HG02571 (cell line): ENCODE measurements at regions not wholly inside any gene's neighbourhood (a gene's known extent, or its start where the extent isn't known, plus 50 kb on each side); places are given as distances from the start of the nearest gene placed in this dataset.
"Not testable (repeated sequence)": the region's sequence is repeated elsewhere in the genome, so short reads cannot be mapped to it uniquely, and the experiment has no call there.

Experiments used
- ATAC-seq: cut with Tn5 transposase; IDR thresholded peaks from one replicate; pipeline ENCODE4 v1.9.1; 2021; ENCODE audit warnings: mild to moderate bottlenecking, moderate library complexity; ENCODE audit not compliant: unreplicated experiment

DNA sequence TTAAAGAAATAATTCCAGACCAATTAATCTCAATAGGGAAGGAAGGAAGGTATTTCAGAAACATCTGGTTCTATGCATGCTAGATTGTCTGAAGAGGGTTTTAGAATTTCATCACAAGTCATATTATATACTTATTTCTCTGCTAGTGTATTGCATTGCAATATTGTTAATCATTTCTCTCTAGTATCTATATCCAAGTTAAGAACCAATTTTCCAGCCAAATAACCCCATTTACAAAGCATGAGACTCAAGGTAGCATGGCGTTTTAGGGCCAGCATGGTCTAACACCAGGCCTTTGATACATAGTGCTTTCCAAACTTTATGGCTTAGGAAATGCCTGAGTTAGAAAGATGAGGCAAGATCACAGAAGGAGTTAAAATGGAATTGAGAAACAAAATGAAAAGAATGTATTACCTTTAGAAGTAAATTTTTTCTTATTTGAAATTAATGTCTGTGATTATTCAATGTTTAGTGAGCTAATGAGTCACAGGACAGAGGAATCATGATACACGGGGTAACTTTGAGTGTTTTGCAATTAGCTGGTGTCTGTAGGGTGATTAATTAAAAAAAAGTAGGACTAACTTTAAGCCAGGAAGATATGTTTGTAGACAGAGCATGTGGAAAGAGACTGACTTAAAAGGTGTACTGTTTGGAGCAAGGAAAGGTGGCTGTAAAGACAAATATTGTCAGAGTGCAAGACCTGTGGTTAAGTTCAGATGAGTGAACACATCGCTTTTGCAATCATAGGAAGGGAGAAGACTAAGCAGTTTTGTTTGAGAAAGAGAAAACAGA is 1006.2 kb upstream of the CITED2 start:
- ATAC-seq, result no peak

DNA sequence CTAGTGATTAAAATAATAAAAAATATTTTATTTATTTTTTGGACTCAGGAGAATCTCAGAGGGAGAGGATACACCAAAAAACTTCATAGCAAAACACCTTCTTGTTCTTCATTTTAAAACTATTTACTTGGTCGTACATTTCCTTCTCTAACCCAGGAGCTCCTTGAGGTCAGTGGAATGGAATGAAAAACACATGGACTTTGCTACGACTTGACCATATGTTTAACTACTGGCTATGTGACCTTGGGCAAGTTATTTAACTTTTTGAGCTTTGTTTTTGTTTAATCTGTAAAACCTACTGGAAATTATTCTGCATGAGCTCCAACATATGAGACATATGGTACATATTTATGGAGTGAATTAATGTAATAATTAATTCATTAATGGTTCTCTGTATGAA is 1005.5 kb upstream of the CITED2 start:
- ATAC-seq, result no peak

GRCh38 chr6:140376209-140376608 is 1001.8 kb upstream of the CITED2 start:
- ATAC-seq, result no peak

DNA sequence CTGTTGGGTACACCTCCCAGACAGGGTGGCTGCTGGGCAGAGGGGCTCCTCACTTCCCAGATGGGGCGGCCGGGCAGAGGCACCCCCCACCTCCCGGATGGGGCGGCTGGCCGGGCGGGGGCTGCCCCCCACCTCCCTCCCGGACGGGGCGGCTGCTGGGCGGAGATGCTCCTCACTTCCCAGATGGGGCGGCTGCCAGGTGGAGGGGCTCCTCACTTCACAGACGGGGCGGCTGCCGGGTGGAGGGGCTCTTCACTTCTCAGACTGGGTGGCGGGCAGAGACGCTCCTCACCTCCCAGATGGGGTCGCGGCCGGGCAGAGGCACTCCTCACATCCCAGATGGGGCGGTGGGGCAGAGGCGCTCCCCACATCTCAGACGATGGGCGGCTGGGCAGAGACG is 999.3 kb upstream of the CITED2 start:
- not testable (repeated sequence) for ATAC-seq

DNA sequence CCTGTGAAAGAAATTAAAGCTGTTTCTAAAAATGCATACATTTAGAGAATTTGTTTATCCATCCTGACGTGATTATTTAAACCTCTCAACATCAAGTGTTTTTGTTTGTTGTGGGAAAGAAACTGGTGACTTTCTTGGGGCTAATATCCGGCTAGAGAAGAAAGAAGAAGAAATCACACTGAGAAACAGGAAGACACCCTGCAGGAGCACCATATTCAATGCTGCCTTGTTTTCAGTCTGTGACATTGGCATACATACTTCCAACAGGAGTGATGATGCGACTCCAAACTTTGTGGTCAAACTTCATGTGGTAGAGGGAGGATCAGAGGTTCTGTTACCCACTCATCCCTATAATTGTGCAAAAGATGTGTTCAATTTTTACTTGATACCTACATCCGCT is 997.6 kb upstream of the CITED2 start:
- ATAC-seq, result no peak

DNA sequence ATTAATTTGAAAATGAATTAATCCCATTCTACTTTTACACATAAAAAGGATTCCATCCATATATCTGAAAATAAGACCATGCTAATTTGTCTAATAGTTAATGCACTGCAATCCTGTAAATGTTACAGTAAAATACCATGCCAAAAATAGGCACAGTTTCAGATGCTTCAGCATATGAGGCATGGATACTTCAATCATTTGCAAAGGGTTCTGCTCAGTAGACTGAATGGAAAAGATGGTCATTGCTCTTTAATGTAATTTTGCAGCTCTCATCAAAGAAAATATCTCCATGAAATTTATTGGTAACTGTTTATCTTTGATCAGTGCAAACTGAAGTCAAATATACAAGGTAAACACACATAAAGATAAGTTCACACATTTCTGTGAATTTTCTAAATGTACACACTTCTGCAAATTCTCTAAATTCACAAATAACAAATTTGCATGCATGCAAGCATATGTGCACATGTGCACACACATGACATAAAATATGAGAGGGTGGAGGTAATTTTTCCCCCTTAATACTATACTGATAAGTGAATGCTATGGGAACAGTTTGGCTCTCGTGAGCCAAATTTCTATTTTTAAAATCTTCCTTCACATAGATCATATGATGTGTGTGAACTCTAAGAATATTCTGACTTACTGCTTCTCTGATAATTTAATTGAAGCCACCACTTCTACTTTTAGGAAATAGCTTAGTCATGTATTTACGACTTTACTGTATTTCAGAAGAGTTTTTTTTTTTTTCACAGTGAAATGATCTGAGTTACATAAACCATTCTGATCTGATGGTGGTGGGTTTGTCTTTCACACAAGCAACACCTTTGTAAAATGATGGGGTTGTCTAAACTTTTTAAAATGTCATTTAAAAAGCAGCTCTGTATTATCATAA is 996.8 kb upstream of the CITED2 start:
- no peak for ATAC-seq

DNA sequence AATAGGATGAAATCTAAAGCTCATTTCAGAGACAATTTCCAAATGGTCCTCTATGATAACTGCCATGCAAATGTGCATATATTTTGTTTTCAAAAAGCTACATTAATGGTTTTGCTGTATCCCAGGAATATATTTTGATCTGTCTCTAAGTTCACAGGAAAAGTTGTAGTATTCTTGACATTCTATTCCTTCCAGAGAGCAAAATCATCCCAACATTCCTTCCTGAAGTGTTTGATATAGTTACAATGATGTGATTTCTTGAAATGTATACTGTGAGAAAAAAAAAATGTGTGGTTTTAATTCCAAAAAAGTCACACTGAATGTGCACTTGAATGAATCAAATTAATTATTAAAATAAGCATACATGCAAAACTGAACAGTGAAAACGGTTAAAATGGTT is 996.0 kb upstream of the CITED2 start:
- no peak for ATAC-seq

GRCh38 chr6:140366991-140367390 is 992.5 kb upstream of the CITED2 start:
- ATAC-seq, result no peak

GRCh38 chr6:140364916-140365315 is 990.5 kb upstream of the CITED2 start:
- ATAC-seq, result no peak

DNA sequence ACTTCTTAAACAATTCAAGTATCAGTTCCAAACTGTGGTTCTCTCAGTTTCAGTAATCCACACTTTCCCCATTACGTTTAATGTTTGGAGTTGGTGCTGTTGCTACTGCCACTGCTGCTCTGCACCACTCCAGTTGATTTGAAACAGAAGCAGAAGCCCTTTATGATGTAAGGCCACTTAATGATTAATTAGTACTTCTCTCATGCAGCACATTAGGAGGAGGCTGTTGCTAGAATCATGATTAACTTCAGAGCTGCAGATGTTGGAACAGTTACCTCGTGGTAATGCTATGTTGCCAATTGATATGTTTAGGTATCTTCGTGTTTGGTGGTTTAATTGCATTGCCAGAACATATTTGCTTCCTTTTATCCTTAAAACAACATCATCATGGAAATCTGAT is 986.2 kb upstream of the CITED2 start:
- no peak for ATAC-seq

GRCh38 chr6:140355476-140355875 is 981.0 kb upstream of the CITED2 start:
- ATAC-seq, result no peak

- no peak for ATAC-seq
Measured at GRCh38 chr6:140354296-140354695, 979.8 kb upstream of the CITED2 start.

DNA sequence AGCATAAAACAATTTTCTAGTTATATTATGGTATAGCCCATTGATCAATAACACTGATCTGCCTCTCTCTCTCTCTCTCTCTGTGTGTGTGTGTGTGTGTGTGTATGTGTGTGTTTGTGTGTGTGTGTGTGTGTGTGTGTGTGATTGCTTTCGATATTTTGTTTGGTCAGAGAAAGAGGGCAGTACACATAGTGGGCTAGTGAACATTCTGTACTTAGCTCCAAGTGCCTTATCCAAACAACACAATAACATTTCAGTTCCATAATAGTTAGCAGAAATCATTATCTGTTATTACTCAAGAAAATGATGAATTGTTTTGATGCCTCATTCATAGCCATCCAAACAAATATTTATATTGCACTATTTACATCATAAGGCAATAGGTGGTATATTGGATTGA is 979.1 kb upstream of the CITED2 start:
- ATAC-seq, result no peak

DNA sequence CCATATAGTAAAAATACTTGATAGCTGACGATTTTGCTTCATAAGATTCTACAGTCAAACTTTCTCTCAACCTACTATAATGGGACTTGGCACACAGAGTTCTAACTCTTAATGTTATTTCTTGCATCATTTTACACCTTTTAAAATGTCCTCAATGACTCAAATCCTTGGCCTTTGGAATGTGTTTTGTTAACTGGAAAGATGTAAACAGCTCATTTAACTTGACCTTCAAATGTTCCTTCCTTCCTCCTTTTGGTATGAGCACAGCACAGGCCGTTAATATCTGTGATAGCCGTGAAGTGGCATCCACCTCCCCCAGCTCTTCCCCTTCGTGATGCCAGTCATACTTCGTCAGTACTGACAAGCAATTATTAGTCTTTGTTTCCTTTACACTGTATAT is 972.0 kb upstream of the CITED2 start:
- no peak for ATAC-seq

- ATAC-seq, result no peak
Measured at GRCh38 chr6:140345935-140346334, 971.5 kb upstream of the CITED2 start.

DNA sequence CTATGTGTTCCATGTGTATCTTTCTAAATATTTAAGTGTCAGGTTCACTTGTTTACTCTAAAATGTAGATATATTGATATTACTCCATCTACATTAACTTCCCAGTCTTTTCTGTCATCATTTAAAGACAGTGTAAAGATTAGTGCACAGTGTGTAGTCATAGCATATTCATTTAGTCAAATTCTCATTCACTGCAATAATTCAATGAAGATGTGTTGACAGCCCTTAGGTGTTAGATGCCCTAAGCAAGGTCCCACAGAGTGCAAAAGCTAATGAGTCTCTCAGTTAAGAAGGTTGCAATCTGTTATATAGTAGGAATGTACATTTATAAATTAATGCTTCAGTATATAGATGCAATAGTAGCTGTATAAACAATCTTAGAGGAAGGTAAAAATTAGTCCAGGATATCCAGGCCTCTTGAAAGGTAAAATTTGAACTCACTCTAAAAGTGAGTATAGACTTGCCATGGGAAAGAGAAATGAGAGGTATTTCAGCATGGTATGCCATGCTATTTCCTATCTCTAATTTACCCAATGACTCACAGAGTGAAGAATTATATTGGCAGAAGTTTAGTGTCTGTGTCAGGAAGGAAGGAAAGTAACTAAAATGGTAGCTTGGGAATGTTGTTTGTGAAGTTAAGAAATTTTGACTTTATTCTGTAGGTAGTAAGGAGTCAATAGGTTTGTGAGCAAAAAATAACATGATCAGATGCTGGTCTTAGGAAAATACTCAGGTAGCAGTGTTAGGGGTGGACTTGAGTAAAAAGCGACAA is 969.9 kb upstream of the CITED2 start:
- no peak for ATAC-seq

- ATAC-seq, result no peak
Measured at GRCh38 chr6:140343128-140343527, 968.7 kb upstream of the CITED2 start.

- no peak for ATAC-seq
Measured at GRCh38 chr6:140341272-140341671, 966.8 kb upstream of the CITED2 start.

DNA sequence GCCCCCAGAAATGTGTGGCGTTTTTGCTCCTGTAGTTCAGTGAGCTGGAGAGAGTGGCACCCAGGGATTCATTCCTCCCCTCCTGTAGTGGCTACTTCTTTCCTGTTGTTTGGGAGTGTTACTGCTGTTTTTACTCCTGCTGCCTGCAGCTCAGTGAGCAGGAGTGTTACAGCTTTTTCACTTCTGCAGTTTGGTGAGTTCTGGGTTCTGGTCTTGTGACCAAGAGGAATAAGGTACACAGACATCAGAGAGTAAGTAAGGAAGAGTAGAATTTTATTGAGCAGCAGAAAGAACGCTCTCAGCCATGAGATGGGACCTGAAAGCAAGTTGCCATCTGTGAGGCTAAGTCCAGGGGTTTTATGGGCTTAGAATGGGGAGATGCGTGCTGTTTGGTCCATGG is 966.3 kb upstream of the CITED2 start:
- ATAC-seq, result no peak

DNA sequence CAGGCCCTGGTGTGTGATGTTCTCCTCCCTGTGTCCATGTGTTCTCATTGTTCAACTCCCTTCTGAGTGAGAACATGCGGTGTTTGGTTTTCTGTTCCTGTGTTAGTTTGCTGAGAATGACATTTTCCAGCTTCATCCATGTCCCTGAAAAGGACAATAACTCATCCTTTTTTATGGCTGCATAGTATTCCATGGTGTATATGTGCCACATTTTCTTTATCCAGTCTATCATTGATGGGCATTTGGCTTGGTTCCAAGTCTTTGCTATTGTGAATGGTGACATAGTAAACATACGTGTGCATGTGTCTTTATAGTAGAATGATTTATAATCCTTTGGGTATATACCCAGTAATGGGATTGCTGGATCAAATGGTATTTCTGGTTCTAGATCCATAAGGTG is 964.6 kb upstream of the CITED2 start:
- ATAC-seq, result not testable (repeated sequence)

DNA sequence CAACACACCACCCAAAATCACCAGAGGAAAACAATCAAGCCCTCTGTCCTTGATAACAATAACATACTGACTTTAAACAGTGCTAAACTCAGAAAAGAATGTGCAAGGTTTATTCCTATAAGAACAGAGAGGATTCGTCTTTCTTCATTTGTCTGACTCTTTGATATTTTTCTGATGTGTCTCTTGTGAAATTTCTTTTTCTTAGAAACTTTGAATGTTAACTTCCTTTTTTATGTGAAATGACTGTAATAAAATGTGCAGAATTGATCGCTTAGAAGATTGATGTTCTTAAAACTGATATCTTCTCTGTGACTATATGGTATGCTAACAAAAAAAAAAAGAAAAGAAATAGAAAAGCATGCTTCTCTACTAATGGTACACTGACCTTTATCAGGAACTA is 947.4 kb upstream of the CITED2 start:
- no peak for ATAC-seq
